HG03025 (cell line): ENCODE measurements at regions not wholly inside any gene's neighbourhood (a gene's known extent, or its start where the extent isn't known, plus 50 kb on each side); places are given as distances from the start of the nearest gene placed in this dataset.

Experiments
- ATAC-seq: cut with Tn5 transposase; IDR thresholded peaks from one replicate; pipeline ENCODE4 v1.9.1; 2021; ENCODE audit warnings: mild to moderate bottlenecking, moderate library complexity; ENCODE audit not compliant: unreplicated experiment, low FRiP score

DNA sequence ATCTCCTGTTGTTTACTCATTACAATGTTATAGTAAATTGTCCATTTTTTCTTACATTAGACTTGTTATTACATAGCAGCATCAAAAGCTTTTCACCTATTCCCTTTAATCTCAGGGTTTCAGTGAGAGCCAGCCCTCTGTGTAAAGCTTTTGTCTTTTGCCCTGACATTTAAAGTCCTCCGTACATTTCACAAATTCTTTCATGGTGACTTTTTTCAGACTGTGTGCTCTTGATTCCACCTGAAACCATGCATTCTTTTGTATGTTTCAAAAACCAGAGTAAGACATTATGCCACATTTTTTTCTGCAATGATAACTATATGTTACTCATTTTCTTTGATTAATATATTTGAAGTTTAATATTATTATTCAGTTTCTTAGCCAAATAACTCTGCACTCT lies 781.4 kb upstream of the ROBO1 start:
- no peak for ATAC-seq

DNA sequence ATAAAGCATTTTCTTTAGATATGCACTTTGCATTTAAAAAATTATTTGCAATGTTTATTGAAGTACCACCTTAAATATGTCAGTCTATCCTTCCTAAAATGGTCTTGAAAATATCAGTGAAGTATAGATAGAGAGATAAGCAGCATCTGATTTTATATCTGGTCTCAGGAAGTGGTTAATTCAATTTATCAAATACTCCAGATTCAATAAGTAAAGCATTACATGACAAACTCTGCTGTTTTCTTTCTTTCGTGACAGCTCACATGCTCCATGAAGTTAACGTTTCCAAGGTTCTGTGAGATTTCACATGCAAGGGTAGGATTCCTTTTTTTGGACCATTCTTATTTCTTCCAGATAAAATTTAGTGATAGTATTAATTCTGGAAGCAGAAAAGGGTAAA lies 775.4 kb upstream of the ROBO1 start:
- ATAC-seq = no peak

DNA sequence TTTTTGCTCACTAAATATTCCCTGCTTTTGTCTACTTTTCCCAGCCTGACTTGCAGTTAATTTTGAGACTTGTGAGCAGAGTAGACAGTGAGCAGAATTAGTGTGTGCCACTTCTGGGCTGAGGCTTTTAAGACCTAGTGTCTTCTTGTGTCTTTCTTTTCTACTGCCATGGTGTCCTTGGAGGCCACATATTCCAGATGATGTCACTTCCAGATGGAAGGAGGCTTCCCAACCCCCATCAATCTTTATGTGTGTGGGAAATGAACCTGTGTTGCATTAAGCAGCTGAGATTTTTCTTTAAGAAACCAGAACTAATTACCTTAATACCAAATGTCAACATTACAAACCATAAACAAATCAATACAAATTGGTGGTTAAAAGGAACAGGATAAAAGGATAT lies 774.7 kb upstream of the ROBO1 start:
- ATAC-seq = no peak

DNA sequence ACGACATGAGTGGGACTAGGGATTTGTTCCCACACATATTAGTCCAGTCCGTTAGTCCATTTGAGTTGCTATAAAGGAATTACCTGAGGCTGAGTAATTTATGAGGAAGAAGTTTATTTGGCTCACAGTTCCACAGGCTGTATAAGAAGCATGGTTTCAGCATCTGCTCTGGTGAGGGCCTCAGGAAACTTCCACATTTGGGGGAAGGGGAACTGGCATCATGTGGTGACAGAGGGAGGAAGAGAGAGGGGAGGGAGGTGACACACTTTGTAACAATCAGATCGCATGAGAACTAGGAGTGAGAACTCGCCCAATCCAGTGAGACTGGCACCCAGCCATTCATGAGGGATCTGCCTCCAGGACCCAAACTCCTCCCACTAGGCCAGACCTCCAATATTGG lies 769.9 kb upstream of the ROBO1 start:
- ATAC-seq = no peak

DNA sequence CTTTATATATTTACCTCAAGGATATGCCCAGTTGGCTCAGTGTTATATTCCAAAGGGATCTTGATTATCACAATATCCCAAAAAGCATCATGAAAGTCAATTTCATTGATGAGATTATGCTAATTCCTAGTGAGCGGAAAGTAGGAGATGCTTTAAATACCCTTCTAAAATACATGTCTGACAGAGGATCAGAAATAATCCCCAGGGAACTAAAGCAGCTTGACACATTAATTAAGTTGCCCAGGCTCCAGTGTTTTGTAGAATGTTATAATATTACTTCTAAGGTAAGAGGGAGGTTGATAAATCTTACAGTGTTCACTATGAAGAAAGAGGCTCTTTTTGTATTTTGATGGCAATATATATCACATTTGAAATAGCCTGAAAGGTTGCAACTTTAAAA lies 767.5 kb upstream of the ROBO1 start:
- no peak for ATAC-seq

DNA sequence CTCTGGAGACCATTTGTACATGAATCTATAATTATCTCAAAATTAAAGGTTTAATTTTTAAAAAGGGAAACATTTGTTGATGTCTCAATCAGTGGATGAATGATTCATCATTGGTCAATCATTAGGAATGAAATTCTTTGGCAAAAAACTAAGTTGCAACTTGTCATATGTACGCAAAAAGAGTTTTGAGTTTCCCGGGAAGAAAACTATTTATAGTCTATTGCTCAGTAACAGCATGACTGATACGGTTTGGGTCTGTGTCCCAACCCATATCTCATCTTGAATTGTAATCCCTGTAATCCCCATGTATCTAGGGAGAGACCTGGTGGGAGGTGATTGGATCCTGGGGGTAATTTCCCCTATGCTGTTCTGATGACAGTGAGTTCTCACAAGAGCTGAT lies 765.8 kb upstream of the ROBO1 start:
- ATAC-seq = no peak

DNA sequence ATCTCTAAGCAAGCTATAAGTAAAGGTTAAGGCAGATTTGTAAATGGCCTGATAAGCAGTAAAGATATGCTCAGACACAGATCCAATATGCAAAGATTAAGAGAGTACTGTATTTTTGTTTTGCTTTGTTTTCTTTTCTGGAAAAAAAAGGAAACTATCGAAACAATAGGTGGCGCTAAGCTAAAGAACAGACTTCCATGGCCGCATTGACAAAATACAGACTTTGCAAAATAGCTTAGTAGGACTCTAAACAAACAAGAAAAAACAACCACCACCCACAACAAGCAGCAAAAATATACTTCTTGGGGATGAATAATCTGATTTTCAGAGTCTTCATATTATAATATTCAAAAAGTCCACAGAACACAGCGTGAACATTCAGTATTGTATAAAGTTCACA lies 758.4 kb upstream of the ROBO1 start:
- no peak for ATAC-seq

DNA sequence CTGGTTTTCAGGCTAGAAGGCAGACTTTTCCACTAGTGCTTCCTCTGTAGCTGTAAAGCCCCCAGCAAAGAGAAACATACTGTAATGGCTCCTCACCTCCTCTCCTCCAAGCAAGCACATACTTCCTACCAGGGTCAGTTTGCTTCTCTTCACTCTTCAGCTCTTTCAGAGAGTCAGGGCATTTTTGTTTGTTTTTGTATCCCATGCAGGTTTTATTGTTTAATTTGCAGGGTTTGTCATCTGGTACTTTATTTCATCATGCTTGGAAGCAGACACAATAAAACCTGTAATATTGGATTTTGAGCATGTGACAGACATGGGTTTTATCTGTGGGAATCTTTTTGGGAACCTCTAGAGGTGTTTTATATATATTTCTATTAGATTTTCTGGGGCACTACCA lies 753.3 kb upstream of the ROBO1 start:
- ATAC-seq = no peak

DNA sequence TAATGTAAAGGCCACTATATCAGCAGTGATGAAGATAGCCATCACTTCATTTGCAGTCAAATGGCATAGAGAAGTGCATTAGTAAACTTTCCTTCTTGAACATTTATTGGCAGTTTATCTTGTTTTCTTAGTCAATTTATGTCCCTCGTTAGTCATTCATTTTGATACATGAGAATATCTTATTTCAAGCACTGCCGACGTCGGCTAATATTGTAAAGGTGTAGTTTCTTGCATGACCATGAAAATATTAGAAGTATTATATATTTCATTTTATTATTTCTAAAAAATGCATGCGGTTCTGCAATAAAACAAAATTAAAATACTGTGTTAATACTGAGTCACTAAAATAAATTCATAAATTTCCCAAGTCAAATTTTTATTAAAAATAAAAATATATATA lies 751.6 kb upstream of the ROBO1 start:
- no peak for ATAC-seq

DNA sequence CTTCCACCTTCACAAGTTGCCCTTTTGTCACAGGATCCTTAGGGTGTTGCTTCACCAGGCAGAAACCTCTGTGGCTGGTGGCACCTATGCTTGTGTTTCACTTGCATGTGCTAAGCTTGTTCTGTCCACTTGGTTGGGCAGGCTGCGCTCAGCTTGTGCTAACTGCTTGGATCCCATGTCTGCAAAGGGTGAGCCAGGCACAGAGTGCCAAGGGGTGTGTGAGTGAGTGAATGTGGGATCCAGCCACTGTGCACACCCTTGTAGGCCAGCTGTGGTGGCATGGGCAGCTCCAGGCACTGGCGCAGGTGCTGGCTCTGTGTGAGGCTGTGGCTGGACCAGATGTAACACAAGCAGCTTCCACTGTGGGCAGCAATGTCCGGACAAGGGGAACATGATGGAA lies 728.7 kb upstream of the ROBO1 start:
- no peak for ATAC-seq

DNA sequence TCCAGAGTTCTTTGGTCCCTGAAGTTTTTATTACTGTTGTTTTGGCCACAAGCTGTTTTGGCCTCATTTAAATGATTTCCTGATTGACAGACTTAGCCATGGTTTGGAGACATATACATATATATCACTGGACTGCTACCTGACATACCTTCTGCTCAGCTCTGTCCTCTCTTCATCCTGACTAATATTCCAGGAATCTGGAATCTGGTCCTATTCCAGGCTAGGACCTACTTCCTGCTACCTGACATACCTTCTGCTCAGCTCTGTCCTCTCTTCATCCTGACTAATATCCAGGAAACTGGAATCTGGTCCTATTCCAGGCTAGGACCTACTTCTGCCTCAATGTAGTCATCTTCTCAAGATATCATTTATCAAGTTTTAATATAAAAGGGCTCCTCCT lies 724.4 kb upstream of the ROBO1 start:
- ATAC-seq = no peak

DNA sequence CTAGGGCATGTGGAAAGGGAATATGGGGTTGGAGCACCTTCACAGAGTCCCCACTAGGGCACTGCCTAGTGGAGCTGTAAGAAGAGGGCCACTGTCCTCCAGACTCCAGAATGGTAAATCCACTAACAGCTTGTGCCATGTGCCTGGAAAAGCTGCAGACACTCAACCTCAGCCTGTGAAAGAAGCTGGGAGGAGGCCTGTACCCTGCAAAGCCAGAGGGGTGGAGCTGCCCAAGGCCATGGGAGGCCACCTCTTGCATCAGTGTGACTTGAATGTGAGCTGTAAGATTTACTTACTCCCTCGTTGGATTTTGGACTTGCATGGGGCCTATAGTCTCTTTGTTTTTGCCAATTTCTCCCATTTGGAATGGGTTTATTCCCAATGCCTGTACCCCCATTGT lies 705.2 kb upstream of the ROBO1 start:
- ATAC-seq = no peak

DNA sequence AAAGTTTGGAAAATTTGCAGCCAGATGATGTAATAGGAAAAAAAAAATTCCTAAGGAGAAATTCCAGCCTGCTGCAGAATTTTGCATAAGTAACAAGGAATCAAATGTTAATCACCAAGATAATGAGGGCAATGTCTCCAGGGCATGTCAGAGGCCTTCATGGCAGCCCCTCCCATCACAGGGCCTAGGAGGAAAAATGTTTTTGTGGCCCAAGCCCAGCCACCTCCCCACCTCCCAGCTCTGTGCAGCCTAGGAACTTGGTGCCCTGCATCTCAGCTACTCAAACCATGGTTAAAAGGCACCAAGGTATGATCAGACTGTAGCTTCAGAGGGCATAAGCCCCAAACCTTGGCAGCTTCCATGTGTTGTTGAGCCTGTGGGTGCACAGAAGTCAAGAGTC lies 704.7 kb upstream of the ROBO1 start:
- ATAC-seq = no peak

DNA sequence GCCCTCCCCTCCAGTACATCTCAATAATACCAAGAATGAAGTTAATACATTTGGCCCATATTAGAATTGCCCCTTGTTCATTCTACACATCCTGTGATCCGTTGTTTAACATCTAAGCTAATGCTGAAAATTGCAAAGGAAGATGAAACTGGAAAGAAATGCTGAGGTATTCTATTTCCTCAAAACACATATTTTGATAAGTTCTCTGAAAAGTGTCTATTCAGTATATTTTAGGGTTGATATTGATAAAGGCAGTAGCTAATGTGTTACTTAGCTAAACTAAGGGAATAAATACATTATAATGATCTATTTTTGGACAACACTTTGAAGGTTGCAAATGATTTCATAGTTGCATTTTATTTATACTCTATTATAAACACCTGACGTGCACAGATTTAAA lies 702.6 kb upstream of the ROBO1 start:
- no peak for ATAC-seq

DNA sequence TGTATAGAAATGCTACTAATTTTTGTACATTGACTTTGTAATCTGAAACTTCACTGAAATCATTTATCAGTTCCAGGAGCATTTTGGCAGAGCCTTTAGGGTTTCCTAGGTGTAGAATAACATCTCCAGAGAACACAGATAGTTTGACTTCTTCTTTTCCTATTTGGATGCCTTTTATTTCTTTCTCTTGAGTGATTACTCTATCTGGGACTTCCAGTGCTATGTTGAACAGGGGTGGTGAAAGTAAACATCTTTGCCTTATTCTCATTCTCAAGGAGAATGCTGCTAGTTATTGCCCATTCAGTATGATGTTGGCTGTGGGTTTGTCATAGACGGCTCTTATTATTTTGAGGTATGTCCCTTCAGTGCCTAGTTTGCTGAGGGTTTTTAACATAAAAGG lies 697.9 kb upstream of the ROBO1 start:
- no peak for ATAC-seq

DNA sequence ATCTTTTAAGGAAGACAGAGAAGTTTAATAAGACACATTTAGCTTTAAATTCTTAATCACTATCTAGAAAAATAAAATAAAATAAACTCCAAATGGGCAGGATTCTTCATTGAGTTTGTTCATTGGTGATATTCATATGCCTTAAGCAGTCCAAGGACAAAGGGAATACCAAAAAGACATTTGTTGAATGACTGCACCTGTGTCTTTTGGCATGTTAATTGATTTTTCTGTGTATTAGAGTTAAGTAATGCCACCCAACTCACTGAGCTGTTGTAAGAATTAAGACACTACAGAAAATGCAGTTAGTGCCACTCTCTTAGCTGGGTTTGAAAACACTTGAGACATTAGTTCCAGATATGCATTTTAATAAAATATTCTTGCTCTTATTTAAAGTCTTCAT lies 683.6 kb upstream of the ROBO1 start:
- ATAC-seq = no peak

DNA sequence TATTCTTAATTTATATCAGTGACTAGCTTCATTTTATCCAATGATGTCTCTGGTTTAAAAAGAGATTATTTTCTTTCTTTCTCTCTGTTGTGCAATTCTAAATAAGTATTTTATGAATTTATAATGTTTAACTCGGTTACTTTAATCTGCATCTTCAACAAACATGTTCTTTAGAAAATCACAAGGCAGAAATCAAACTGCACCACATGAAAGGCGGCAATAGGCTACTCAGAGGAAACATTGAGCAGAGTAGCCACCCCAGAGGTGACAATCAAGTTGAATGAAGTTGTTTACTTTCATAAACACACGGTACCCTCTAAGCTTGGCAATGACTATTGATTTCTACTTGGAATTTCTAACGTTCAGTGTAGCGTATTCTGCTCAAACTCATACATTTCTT lies 677.8 kb upstream of the ROBO1 start:
- ATAC-seq = no peak

DNA sequence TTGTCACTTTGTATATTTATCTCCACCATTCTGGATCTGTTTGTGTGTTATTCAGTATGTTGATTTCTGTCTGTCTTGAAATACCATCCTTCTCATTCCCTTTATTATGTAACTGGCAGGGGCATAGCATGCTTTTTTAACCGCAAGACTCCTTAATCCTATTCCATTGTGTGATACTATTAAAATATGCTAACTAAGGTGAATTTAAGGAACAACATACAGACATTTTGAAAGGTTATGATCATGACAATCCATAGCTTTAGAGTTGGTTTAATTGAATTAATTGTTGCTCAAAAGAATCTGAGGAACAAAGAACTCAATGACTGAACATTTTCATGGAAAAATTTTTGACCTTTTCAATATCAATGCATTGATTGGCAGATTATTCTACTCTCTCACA lies 677.3 kb upstream of the ROBO1 start:
- ATAC-seq = no peak

DNA sequence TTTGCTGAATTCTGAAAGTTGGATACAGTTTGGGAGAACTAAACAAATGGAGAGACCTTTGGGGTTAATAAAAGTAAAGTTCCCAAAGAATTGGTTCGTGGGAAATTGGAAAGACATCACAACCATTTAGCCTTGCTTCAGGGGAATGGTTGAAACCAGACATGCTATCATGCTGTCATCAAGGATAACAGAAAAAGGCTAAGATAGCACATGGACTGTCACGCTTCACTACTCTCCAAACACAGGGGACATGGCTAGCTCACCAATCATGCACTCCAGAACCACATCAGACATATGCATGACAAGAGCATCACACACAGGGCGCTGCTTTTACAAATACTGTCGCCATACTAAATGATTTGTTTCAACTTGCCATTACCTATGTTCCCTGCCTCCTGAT lies 671.7 kb upstream of the ROBO1 start:
- ATAC-seq = no peak

DNA sequence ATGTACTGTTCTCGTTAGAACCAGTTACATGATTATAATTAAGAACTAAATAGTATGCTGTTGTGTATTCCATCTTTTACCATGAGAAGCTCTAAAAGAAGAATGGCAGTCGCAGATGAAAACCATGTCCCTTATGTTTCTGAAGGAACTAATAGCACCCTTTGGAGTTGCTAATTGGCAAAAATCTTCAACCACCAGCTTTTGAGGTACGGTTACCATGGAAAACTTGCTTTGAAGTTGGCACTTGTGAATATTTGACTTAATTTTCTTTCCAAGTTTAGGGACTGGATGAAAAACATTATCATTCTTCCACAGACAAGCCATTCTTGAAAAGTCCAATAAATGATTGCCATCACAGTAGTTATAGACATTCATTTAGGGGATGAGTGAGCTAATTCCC lies 666.6 kb upstream of the ROBO1 start:
- ATAC-seq = no peak

DNA sequence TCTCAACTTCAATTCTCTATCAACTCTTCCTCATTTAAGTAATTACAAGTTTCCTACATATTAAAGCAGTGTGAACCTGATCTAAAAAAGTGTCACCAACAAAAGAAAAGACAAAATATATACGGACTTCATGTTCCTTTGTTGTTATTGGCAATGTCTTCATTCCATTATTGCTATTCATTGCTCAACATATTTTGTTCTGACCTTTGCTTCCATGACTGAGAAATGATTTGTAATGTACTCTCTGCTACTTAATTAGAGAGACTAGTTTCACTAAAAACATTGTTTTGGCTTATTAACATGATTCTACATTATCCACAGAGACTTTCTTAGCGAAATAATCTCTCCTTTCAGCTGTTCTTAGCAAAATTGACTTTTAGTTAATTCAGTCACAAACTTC lies 657.2 kb upstream of the ROBO1 start:
- ATAC-seq = no peak

DNA sequence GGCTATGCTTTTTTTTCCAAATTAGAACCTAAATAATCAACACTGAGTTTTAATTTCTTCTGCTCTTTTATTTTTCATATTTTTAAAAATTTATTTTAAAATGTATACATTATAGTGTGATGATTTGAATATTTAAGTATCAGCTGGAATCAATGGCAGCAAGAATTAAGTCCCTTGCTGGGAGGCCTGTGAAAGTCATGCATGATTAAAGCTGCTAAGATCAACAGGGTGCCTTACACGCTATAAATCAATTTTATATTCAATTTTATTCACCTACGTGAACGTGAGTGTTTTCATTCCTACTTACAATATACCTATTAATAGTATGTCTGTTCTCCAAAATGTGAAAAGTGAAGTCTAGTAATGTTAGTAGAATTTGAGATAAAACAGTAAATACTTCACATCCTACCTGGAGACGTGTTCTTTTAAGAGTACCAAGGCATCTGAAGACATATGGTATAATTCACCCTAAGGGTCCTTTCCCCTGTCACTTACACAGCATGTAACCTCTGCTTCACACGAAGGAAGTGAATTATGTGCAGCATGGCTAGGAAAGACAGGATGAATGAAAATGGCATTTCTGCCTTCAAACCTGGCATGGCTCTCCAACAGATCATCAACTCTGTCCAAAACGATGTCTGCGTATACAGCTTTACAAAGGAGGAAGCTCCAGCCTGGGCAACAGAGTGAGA lies 640.4 kb upstream of the ROBO1 start:
- ATAC-seq = no peak

DNA sequence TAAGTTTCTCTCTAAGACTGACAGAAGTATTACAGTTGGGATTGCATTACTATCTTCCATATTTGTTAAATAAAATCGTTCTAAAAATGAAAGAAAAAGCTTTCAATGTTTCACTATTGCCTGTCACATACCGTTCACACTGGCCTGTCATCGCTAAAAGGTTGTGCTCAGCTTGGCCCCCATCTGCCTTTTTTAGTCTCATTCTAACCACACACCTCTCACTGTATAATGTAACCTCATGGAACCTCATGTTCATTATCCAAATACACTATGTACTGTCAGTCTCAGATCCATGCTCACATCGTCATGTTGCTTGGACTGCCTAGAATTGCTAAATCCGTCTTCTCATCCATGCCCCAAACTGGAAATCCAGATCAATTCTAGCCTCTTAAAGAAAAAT lies 637.8 kb upstream of the ROBO1 start:
- ATAC-seq = no peak
